Esophagus muscularis mucosa (tissue), 3 donors: ENCODE measurements at regions not wholly inside any gene's neighbourhood (a gene's known extent, or its start where the extent isn't known, plus 50 kb on each side); places are given as distances from the start of the nearest gene placed in this dataset.

Experiments
- CTCF ChIP-seq, 3 experiments: fragments of 200-600 bp in 2 of 3; fragments of 450-650 bp in 1 of 3; sonication (generic) in 2 of 3; IDR thresholded peaks; one replicate each; pipeline ENCODE4 v1.5.1; 2017 to 2019; ENCODE audit warnings: antibody characterized with exemption in 3 of 3, mild to moderate bottlenecking in 2 of 3, moderate library complexity in 1 of 3
- EP300 ChIP-seq: sonication (generic); formaldehyde crosslinking; IDR thresholded peaks from one replicate; pipeline ENCODE4 v1.6.1; 2017; ENCODE audit warnings: antibody characterized with exemption

GRCh38 chr10:59517341-59517899 lies 155.1 kb upstream of the FAM13C start:
- TF ChIP-seq EP300 (no peak), CTCF (IDR thresholded peaks at IDR 0.05) (no peak)
